K562 (cell line): ENCODE measurements at regions not wholly inside any gene's neighbourhood (a gene's known extent, or its start where the extent isn't known, plus 50 kb on each side); places are given as distances from the start of the nearest gene placed in this dataset.
A peak's percentile ranks its signal among the peaks of the same experiment; 100 is the strongest.

ENCODE experiments used
- ATAC-seq: fragments of 200-7000 bp; cut with Tn5 transposase; 3 replicates; pipeline ENCODE4 v1.9.1; 2020; ENCODE audit warnings: moderate library complexity
- BruUV-seq: library from RNA; stranded (reverse); fragments of 400-500 nt; replicated peaks from 2 replicates; lab custom pipeline; 2021; lab: Mats Ljungman, UMichigan
- CTCF ChIA-PET: fragments of 300-600 bp; formaldehyde crosslinking; extraction: SDS; loops from one replicate; lab custom pipeline; 2021; ENCODE audit warnings: low intra/inter-chr PET ratio; lab: Yijun Ruan, JAX
- POLR2A ChIA-PET: fragments of 300-600, 350-650 bp; sonication (Branson Sonifier 250); formaldehyde crosslinking; extraction: SDS; loops from one replicate; lab custom pipeline; 2021; ENCODE audit warnings: antibody characterized with exemption, inconsistent platforms; lab: Yijun Ruan, JAX
- DNase-seq, 4 experiments: peaks; one replicate each; pipeline versions ENCODE4 v3.0.0 to v3.0.0-alpha.2; 2011 to 2018; ENCODE audit warnings: low spot score in 3 of 4, mixed read lengths in 3 of 4; ENCODE audit errors: extremely low read depth in 1 of 4
- FAIRE-seq: peaks from 2 replicates; lab custom pipeline; 2011; peaks lifted over from hg19 to GRCh38; lab: Jason Lieb, UNC
- H2AFZ ChIP-seq: 2 replicates; pipeline ENCODE4 v1.6.0; 2011; ENCODE audit warnings: low read depth, low read length, control low read depth, inconsistent platforms
- H3K27ac ChIP-seq: fragments of 200-600 bp; 3 replicates; pipeline ENCODE4 v1.8.0; 2011; ENCODE audit warnings: low read depth, mild to moderate bottlenecking, control low read depth, inconsistent platforms, low read length, moderate library complexity, mixed read lengths; ENCODE audit errors: extremely low read depth
- H3K27me3 ChIP-seq, 2 experiments: fragments of 300-600 bp in 1 of 2; 2 replicates in 1 of 2; 3 replicates in 1 of 2; pipeline versions ENCODE4 v1.6.0 to v1.8.0; 2011; ENCODE audit warnings: inconsistent platforms in 2 of 2, low read length in 2 of 2, mild to moderate bottlenecking in 1 of 2, mixed read lengths in 1 of 2, moderate library complexity in 1 of 2; ENCODE audit not compliant: control insufficient read depth in 2 of 2, insufficient read depth in 2 of 2
- H3K36me3 ChIP-seq: fragments of 300-600 bp; 3 replicates; pipeline ENCODE4 v1.8.0; 2011; ENCODE audit warnings: mild to moderate bottlenecking, low read length, inconsistent platforms; ENCODE audit not compliant: control insufficient read depth, insufficient read depth
- H3K4me1 ChIP-seq, 2 experiments: fragments of 200-600 bp in 1 of 2; replicated peaks in 1 of 2; 2 replicates in 1 of 2; 3 replicates in 1 of 2; pipeline versions ENCODE4 v1.5.1 to v1.8.0; 2011; ENCODE audit warnings: inconsistent platforms in 2 of 2, low read length in 2 of 2, mild to moderate bottlenecking in 1 of 2, mixed read lengths in 1 of 2, moderate library complexity in 1 of 2; ENCODE audit not compliant: control insufficient read depth in 2 of 2, insufficient read depth in 2 of 2
- H3K4me2 ChIP-seq: 2 replicates; pipeline ENCODE4 v1.6.1; 2011; ENCODE audit warnings: low read length, control low read depth, inconsistent platforms, mixed read lengths; ENCODE audit not compliant: insufficient read depth
- H3K4me3 ChIP-seq: fragments of 200-600 bp; sonication (generic), shearing (Covaris generic); 2 replicates; pipeline ENCODE4 v1.5.1; 2016; ENCODE audit warnings: control low read depth, inconsistent platforms
- H3K79me2 ChIP-seq: fragments of 200-600 bp; 3 replicates; pipeline ENCODE4 v1.8.0; 2011; ENCODE audit warnings: low read length, inconsistent platforms; ENCODE audit not compliant: control insufficient read depth, insufficient read depth
- H3K9ac ChIP-seq, 2 experiments: 2 replicates each; pipeline versions ENCODE4 v1.6.0 to v1.6.1; 2011; ENCODE audit warnings: low read depth in 2 of 2, low read length in 2 of 2, control low read depth in 1 of 2, inconsistent platforms in 1 of 2, mild to moderate bottlenecking in 1 of 2, mixed read lengths in 1 of 2; ENCODE audit not compliant: insufficient read depth in 1 of 2
- H3K9me1 ChIP-seq: one replicate; pipeline ENCODE4 v1.6.0; 2011; ENCODE audit warnings: inconsistent platforms, mild to moderate bottlenecking, low read length, moderate library complexity; ENCODE audit not compliant: control insufficient read depth, insufficient read depth
- H3K9me3 ChIP-seq: replicated peaks from 2 replicates; pipeline ENCODE4 v1.5.1; 2011; ENCODE audit warnings: low read depth, low read length, inconsistent platforms; ENCODE audit not compliant: control insufficient read depth, insufficient read depth
- H4K20me1 ChIP-seq: replicated peaks from 2 replicates; pipeline ENCODE4 v1.6.1; 2011; ENCODE audit warnings: low read length, inconsistent platforms, mixed read lengths; ENCODE audit not compliant: control insufficient read depth, insufficient read depth
- CEBPB ChIP-seq: fragments of 450-650 bp; IDR thresholded peaks from 2 replicates; pipeline ENCODE4 v1.6.1; 2016; ENCODE audit warnings: missing genetic modification characterization, missing compliant biosample characterization
- CEBPG ChIP-seq, 3 experiments: fragments of 200-800 bp in 1 of 3; sonication (Bioruptor generic) in 1 of 3; sonication (generic) in 1 of 3; formaldehyde crosslinking in 1 of 3; IDR thresholded peaks in 2 of 3; conservative IDR thresholded peaks in 1 of 3; 2 replicates each; pipeline versions ENCODE4 v1.6.1 to v1.8.0; 2016 to 2022; ENCODE audit warnings: missing compliant biosample characterization in 2 of 3, missing genetic modification characterization in 2 of 3, mild to moderate bottlenecking in 1 of 3, missing genetic modification reagents in 1 of 3
- GTF2F1 ChIP-seq: IDR thresholded peaks from 2 replicates; pipeline ENCODE4 v1.6.1; 2011; ENCODE audit warnings: low read depth, low read length, improper control_type of control experiment
- L3MBTL2 ChIP-seq: fragments of 450-650 bp; IDR thresholded peaks from 2 replicates; pipeline ENCODE4 v1.6.1; 2016; ENCODE audit warnings: mild to moderate bottlenecking, moderate library complexity
- MAFF ChIP-seq: IDR thresholded peaks from 2 replicates; pipeline ENCODE4 v1.6.1; 2012; ENCODE audit warnings: low read length, improper control_type of control experiment
- NBN ChIP-seq: fragments of 450-650 bp; IDR thresholded peaks from 2 replicates; pipeline ENCODE4 v1.6.1; 2016; ENCODE audit warnings: low read depth, mild to moderate bottlenecking
- NFE2L1 ChIP-seq: fragments of 450-650 bp; IDR thresholded peaks from 2 replicates; pipeline ENCODE4 v1.6.1; 2016; ENCODE audit warnings: missing genetic modification characterization, low read depth, mild to moderate bottlenecking, missing compliant biosample characterization, moderate library complexity, borderline replicate concordance
- NR2C2 ChIP-seq, 2 experiments: fragments of 200-800 bp in 1 of 2; sonication (Bioruptor generic) in 1 of 2; sonication (generic) in 1 of 2; formaldehyde crosslinking in 1 of 2; IDR thresholded peaks; 2 replicates each; pipeline versions ENCODE4 v1.6.1 to v1.8.0; 2016 to 2022; ENCODE audit warnings: mild to moderate bottlenecking in 1 of 2, missing compliant biosample characterization in 1 of 2, missing genetic modification characterization in 1 of 2, missing genetic modification reagents in 1 of 2
- PCBP2 ChIP-seq: fragments of 200-400 bp; formaldehyde crosslinking; IDR thresholded peaks from 2 replicates; pipeline ENCODE4 v1.6.1; 2018; ENCODE audit warnings: low read length, low read depth, mild to moderate bottlenecking, moderate library complexity; ENCODE audit not compliant: poor library complexity, severe bottlenecking
- POLR2B ChIP-seq: fragments of 450-650 bp; IDR thresholded peaks from 2 replicates; pipeline ENCODE4 v1.6.1; 2018; ENCODE audit warnings: low read depth; ENCODE audit not compliant: partially characterized antibody
- RAD51 ChIP-seq: fragments of 450-650 bp; IDR thresholded peaks from 2 replicates; pipeline ENCODE4 v1.7.1; 2016; ENCODE audit warnings: low read depth, mild to moderate bottlenecking, borderline replicate concordance
- RCOR1 ChIP-seq, 2 experiments: IDR thresholded peaks; 2 replicates each; pipeline ENCODE4 v1.6.1; 2012; ENCODE audit warnings: low read depth in 2 of 2, low read length in 2 of 2, borderline replicate concordance in 1 of 2, improper control_type of control experiment in 1 of 2
- SREBF2 ChIP-seq: sonication (generic); formaldehyde crosslinking; IDR thresholded peaks from 2 replicates; pipeline ENCODE4 v1.4.0; 2020; ENCODE audit warnings: mild to moderate bottlenecking, missing genetic modification reagents
- TAF9B ChIP-seq: fragments of 450-650 bp; IDR thresholded peaks from 2 replicates; pipeline ENCODE4 v1.6.1; 2018; ENCODE audit warnings: mild to moderate bottlenecking; ENCODE audit not compliant: partially characterized antibody
- ZNF316 ChIP-seq: fragments of 450-650 bp; IDR thresholded peaks from 2 replicates; pipeline ENCODE4 v1.6.1; 2016
- ZNF77 ChIP-seq: fragments of 250-450 bp; sonication (Bioruptor Pico); IDR thresholded peaks from 2 replicates; pipeline ENCODE4 v1.5.0; 2020
- ZNF79 ChIP-seq: fragments of 250-450 bp; sonication (Bioruptor Pico); IDR thresholded peaks from 2 replicates; pipeline ENCODE4 v1.4.0; 2020; ENCODE audit warnings: low read depth, mild to moderate bottlenecking, moderate library complexity
- WGBS: fragments of 100-300 bp; shearing (Covaris generic); methylation state at CpG from one replicate; pipeline ENCODE4 v1.1.6; 2016; ENCODE audit warnings: low coverage, mixed read lengths; ENCODE audit not compliant: insufficient coverage; ENCODE audit errors: missing lambda C conversion rate; 5-methylcytosine and 5-hydroxymethylcytosine counted together
- in situ Hi-C: fragments of 300-500 bp; cut with MboI; formaldehyde crosslinking; loops from 4 replicates; pipeline ENCODE4 v1.15.0; 2018; ENCODE audit warnings: inconsistent platforms, mixed read lengths
- intact Hi-C: fragments of 100-400 bp; cut with micrococcal nuclease; formaldehyde crosslinking; loops from 2 replicates; pipeline ENCODE4 v1.14.2; 2022
- TF ChIP-seq, protein P1 (sequence below): fragments of 250-450 bp; sonication (Bioruptor Pico); IDR thresholded peaks from 2 replicates; pipeline ENCODE4 v1.8.0; 2021; ENCODE audit warnings: moderate library complexity, mild to moderate bottlenecking, inconsistent platforms
- TF ChIP-seq, protein P2 (sequence below): fragments of 200-400 bp; formaldehyde crosslinking; IDR thresholded peaks from 2 replicates; pipeline ENCODE4 v1.6.1; 2017; ENCODE audit warnings: mild to moderate bottlenecking, low read depth, low read length, moderate library complexity

DNA sequence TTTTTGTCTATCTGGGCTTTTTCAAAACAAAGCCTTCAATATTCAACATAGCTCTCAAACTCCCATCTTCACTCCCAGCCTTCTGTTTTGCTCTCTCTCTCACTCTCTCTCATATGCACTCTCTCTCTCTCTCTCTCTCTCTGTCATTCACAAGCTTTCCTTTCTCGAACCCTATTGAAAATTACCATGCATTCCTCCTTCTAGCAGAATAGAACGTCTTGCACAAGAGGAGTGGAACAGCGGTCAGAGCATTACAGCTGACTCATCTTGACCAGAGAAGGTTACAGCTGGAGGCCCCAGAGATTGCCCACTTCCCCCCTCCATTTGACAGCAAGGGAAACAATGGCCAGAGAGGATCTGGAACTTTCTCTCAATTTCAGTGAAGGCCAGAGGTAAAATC is 51.0 kb upstream of the LIFR start:
- Histone ChIP-seq H3K36me3 (no peaks in the 10 kb centered on the region), H3K27ac (no peak overlapping the region), H3K4me3 (no peak overlapping the region), H3K9me1 (no peaks in the 10 kb centered on the region), H4K20me1 (no peaks in the 10 kb centered on the region), H3K27me3 (no peaks in the 10 kb centered on the region), H3K9me3 (no peaks in the 10 kb centered on the region), H3K4me1 (peaks cover 2 to 20% of the 10 kb centered on the region in 2 experiments; a peak in 3 of 5 replicates), H2AFZ (no peak overlapping the region), H3K9ac (no peak overlapping the region), H3K4me2 (no peak overlapping the region), H3K79me2 (no peaks in the 10 kb centered on the region)
- in situ Hi-C loops: no loop called here
- POLR2A ChIA-PET: interaction anchor here (1.1 to 1.4 kb wide), 3 partner anchors 9 to 14 kb away, joined by 3 to 5 read pairs (median 4); no protein-coding TSS in a partner anchor
- DNase-seq: peak in 3 of 4 experiments; percentile 22 to 63 (median 51)
- CTCF ChIA-PET: no interaction called here
- intact Hi-C loops: no loop called here
- WGBS: 0% methylated on average over 3 of the region's 3 CpGs
- no TSS peak for BruUV-seq
- FAIRE-seq: peak; percentile 70
- peak; percentile 89 for ATAC-seq
- TF ChIP-seq GTF2F1 (no peak), NFE2L1 (tag) (peak; percentile 41; the same call in 1 of the 2 replicates), ZNF316 (peak; percentile 93), TAF9B (peak; percentile 36), RAD51 (no peak), PCBP2 (no peak), RCOR1 (IDR thresholded peaks at IDR 0.05; ENCODE audit: borderline replicate concordance in 1 of 2, low read depth in 2 of 2, low read length in 2 of 2) (peak in 1 of 2 experiments; percentile 45; a peak in 1 of 4 replicates), NBN (0 out of 2 replicates have a peak, but pooled peaks have one; percentile 36), L3MBTL2 (no peak), NR2C2 (CRISPR knock-in tag; IDR thresholded peaks at IDR 0.05) (no peak), NR2C2 (tag; IDR thresholded peaks at IDR 0.05) (peak; percentile 52; the same call in 1 of the 2 replicates), CEBPG (CRISPR knock-in tag; IDR thresholded peaks at IDR 0.05) (no peak), CEBPG (tag; conservative IDR thresholded peaks at IDR 0.05 in 1 of 2, IDR thresholded peaks at IDR 0.05 in 1 of 2) (peak; percentile 85 to 90), POLR2B (no peak), MAFF (peak; percentile 80), ZNF79 (CRISPR knock-in tag) (no peak), SREBF2 (CRISPR knock-in tag) (no peak), CEBPB (peak; percentile 94), ZNF77 (CRISPR knock-in tag) (no peak)
- TF ChIP-seq, protein P1, sequence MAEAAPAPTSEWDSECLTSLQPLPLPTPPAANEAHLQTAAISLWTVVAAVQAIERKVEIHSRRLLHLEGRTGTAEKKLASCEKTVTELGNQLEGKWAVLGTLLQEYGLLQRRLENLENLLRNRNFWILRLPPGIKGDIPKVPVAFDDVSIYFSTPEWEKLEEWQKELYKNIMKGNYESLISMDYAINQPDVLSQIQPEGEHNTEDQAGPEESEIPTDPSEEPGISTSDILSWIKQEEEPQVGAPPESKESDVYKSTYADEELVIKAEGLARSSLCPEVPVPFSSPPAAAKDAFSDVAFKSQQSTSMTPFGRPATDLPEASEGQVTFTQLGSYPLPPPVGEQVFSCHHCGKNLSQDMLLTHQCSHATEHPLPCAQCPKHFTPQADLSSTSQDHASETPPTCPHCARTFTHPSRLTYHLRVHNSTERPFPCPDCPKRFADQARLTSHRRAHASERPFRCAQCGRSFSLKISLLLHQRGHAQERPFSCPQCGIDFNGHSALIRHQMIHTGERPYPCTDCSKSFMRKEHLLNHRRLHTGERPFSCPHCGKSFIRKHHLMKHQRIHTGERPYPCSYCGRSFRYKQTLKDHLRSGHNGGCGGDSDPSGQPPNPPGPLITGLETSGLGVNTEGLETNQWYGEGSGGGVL (CRISPR knock-in tag): no peak
- TF ChIP-seq, protein P2, sequence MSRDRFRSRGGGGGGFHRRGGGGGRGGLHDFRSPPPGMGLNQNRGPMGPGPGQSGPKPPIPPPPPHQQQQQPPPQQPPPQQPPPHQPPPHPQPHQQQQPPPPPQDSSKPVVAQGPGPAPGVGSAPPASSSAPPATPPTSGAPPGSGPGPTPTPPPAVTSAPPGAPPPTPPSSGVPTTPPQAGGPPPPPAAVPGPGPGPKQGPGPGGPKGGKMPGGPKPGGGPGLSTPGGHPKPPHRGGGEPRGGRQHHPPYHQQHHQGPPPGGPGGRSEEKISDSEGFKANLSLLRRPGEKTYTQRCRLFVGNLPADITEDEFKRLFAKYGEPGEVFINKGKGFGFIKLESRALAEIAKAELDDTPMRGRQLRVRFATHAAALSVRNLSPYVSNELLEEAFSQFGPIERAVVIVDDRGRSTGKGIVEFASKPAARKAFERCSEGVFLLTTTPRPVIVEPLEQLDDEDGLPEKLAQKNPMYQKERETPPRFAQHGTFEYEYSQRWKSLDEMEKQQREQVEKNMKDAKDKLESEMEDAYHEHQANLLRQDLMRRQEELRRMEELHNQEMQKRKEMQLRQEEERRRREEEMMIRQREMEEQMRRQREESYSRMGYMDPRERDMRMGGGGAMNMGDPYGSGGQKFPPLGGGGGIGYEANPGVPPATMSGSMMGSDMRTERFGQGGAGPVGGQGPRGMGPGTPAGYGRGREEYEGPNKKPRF: no peak
